ENCODE measurements at regions not wholly inside any gene's neighbourhood (a gene's known extent, or its start where the extent isn't known, plus 50 kb on each side); places are given as distances from the start of the nearest gene placed in this dataset.
A peak's percentile ranks its signal among the peaks of the same experiment; 100 is the strongest.

GRCh38 chr1:14297356-14297755 lies 301.1 kb upstream of the KAZN start:
- no peak for ATAC-seq (ENCODE audit: insufficient read depth, low FRiP score)
- 80 to 81% methylated on average over 3 of the region's 3 CpGs for WGBS, 2 donors
- Histone ChIP-seq H3K36me3 (ENCODE audit: control insufficient read depth in 4 of 4, insufficient read depth in 4 of 4, low read length in 4 of 4) (no peaks in the 10 kb centered on the region), H3K4me3 (no peak overlapping the region), H3K27ac (ENCODE audit: low read depth in 1 of 2, low read length in 1 of 2) (no peak overlapping the region), H3K27me3 (ENCODE audit: control insufficient read depth in 3 of 3, insufficient read depth in 3 of 3, low read length in 2 of 3) (no peaks in the 10 kb centered on the region), H3K9me3 (ENCODE audit: control insufficient read depth in 4 of 4, insufficient read depth in 3 of 4, low read length in 3 of 4) (no peaks in the 10 kb centered on the region), H3K9ac (ENCODE audit: insufficient read depth in 1 of 2, low read length in 2 of 2) (no peak overlapping the region), H3K4me1 (ENCODE audit: control insufficient read depth in 5 of 5, insufficient read depth in 5 of 5, low read length in 5 of 5) (peaks cover 0 to 15% (median 0%) of the 10 kb centered on the region in 5 donors)
- no peak for TF ChIP-seq CTCF (IDR thresholded peaks at IDR 0.05; ENCODE audit: control extremely low read depth, extremely low read depth)
- DNase-seq: no peak

GRCh38 chr1:14298806-14299205 lies 299.7 kb upstream of the KAZN start:
- no peak overlapping the region for H3K9ac ChIP-seq (ENCODE audit: insufficient read depth in 1 of 2, low read length in 2 of 2)
- ATAC-seq (ENCODE audit: insufficient read depth, low FRiP score): no peak
- peaks cover 0 to 16% (median 0%) of the 10 kb centered on the region in 5 donors for H3K4me1 ChIP-seq (ENCODE audit: control insufficient read depth in 5 of 5, insufficient read depth in 5 of 5, low read length in 5 of 5)
- no peak overlapping the region for H3K4me3 ChIP-seq
- H3K27me3 ChIP-seq (ENCODE audit: control insufficient read depth in 3 of 3, insufficient read depth in 3 of 3, low read length in 2 of 3): no peaks in the 10 kb centered on the region
- no peak overlapping the region for H3K27ac ChIP-seq (ENCODE audit: low read depth in 1 of 2, low read length in 1 of 2)
- TF ChIP-seq CTCF (IDR thresholded peaks at IDR 0.05; ENCODE audit: control extremely low read depth, extremely low read depth): no peak
- no peaks in the 10 kb centered on the region for H3K9me3 ChIP-seq (ENCODE audit: control insufficient read depth in 4 of 4, insufficient read depth in 3 of 4, low read length in 3 of 4)
- no peaks in the 10 kb centered on the region for H3K36me3 ChIP-seq (ENCODE audit: control insufficient read depth in 4 of 4, insufficient read depth in 4 of 4, low read length in 4 of 4)
- DNase-seq: no peak
- WGBS, 2 donors: 79% methylated on average over 5 of the region's 5 CpGs

GRCh38 chr1:14300991-14301703 lies 297.3 kb upstream of the KAZN start:
- no peak overlapping the region for H3K27ac ChIP-seq (ENCODE audit: low read depth in 1 of 2, low read length in 1 of 2)
- no peak overlapping the region for H3K4me3 ChIP-seq
- no peak overlapping the region for H3K9ac ChIP-seq (ENCODE audit: insufficient read depth in 1 of 2, low read length in 2 of 2)
- H3K4me1 ChIP-seq (ENCODE audit: control insufficient read depth in 5 of 5, insufficient read depth in 5 of 5, low read length in 5 of 5): peaks cover 0 to 36% (median 0%) of the 10 kb centered on the region in 5 donors
- H3K27me3 ChIP-seq (ENCODE audit: control insufficient read depth in 3 of 3, insufficient read depth in 3 of 3, low read length in 2 of 3): no peaks in the 10 kb centered on the region
- H3K36me3 ChIP-seq (ENCODE audit: control insufficient read depth in 4 of 4, insufficient read depth in 4 of 4, low read length in 4 of 4): no peaks in the 10 kb centered on the region
- WGBS, 2 donors: 75 to 81% methylated on average over 9 of the region's 9 CpGs
- DNase-seq (peak; percentile 90 to 97 (median 96)), ATAC-seq (ENCODE audit: insufficient read depth, low FRiP score) (no peak)
- H3K9me3 ChIP-seq (ENCODE audit: control insufficient read depth in 4 of 4, insufficient read depth in 3 of 4, low read length in 3 of 4): no peaks in the 10 kb centered on the region
- no peak for TF ChIP-seq CTCF (IDR thresholded peaks at IDR 0.05; ENCODE audit: control extremely low read depth, extremely low read depth)

GRCh38 chr1:14301704-14302024 lies 296.8 kb upstream of the KAZN start:
- H3K27me3 ChIP-seq (ENCODE audit: control insufficient read depth in 3 of 3, insufficient read depth in 3 of 3, low read length in 2 of 3): no peaks in the 10 kb centered on the region
- no peak overlapping the region for H3K27ac ChIP-seq (ENCODE audit: low read depth in 1 of 2, low read length in 1 of 2)
- DNase-seq (no peak), ATAC-seq (ENCODE audit: insufficient read depth, low FRiP score) (no peak)
- peaks cover 0 to 39% (median 0%) of the 10 kb centered on the region in 5 donors for H3K4me1 ChIP-seq (ENCODE audit: control insufficient read depth in 5 of 5, insufficient read depth in 5 of 5, low read length in 5 of 5)
- no peak overlapping the region for H3K4me3 ChIP-seq
- no peak overlapping the region for H3K9ac ChIP-seq (ENCODE audit: insufficient read depth in 1 of 2, low read length in 2 of 2)
- WGBS, 2 donors: 79 to 83% methylated on average over 4 of the region's 4 CpGs
- H3K36me3 ChIP-seq (ENCODE audit: control insufficient read depth in 4 of 4, insufficient read depth in 4 of 4, low read length in 4 of 4): no peaks in the 10 kb centered on the region
- TF ChIP-seq CTCF (IDR thresholded peaks at IDR 0.05; ENCODE audit: control extremely low read depth, extremely low read depth): no peak
- H3K9me3 ChIP-seq (ENCODE audit: control insufficient read depth in 4 of 4, insufficient read depth in 3 of 4, low read length in 3 of 4): no peaks in the 10 kb centered on the region
